Adrenal gland (tissue), 9 donors: ENCODE measurements at regions not wholly inside any gene's neighbourhood (a gene's known extent, or its start where the extent isn't known, plus 50 kb on each side); places are given as distances from the start of the nearest gene placed in this dataset.
A peak's percentile ranks its signal among the peaks of the same experiment; 100 is the strongest.

Source experiments
- DNase-seq, 7 donors: peaks; one replicate each; pipeline ENCODE4 v3.0.0-alpha.2; 2019 to 2020
- H3K27ac ChIP-seq, 5 donors: fragments of 200-600 bp; sonication (generic) in 4 of 5; 1 replicate in 3 of 5; 2 replicates in 2 of 5; pipeline versions ENCODE4 v1.5.1 to v1.8.0; 2016 to 2020; ENCODE audit warnings: mild to moderate bottlenecking in 1 of 5
- H3K27me3 ChIP-seq: fragments of 200-600 bp; 2 replicates; pipeline ENCODE4 v1.8.0; 2021
- H3K36me3 ChIP-seq, 2 donors: fragments of 200-600 bp; replicated peaks in 1 of 2; 1 replicate in 1 of 2; 2 replicates in 1 of 2; pipeline versions ENCODE4 v1.5.1 to v1.8.0; 2018 to 2022
- H3K4me1 ChIP-seq, 2 donors: fragments of 200-600 bp; replicated peaks in 1 of 2; 1 replicate in 1 of 2; 2 replicates in 1 of 2; pipeline versions ENCODE4 v1.5.1 to v1.8.0; 2018 to 2021
- H3K4me3 ChIP-seq, 4 donors: fragments of 200-600 bp; sonication (generic) in 3 of 4; one replicate each; pipeline ENCODE4 v1.5.1; 2016 to 2018
- H3K9me3 ChIP-seq, 3 donors: fragments of 200-600 bp; sonication (generic) in 1 of 3; replicated peaks in 1 of 3; 1 replicate in 2 of 3; 2 replicates in 1 of 3; pipeline versions ENCODE4 v1.5.1 to v1.8.0; 2016 to 2021
- POLR2A ChIP-seq, 2 donors: fragments of 450-650 bp; IDR thresholded peaks; one replicate each; pipeline ENCODE4 v1.6.1; 2017; ENCODE audit warnings: antibody characterized with exemption in 2 of 2, mild to moderate bottlenecking in 2 of 2, moderate library complexity in 1 of 2
- WGBS, 4 donors: extraction: QIAGEN DNeasy Blood & Tissue Kit in 2 of 4; methylation state at CpG; one replicate each; pipeline versions ENCODE4 v1.1.5 to v1.1.7; 2013 to 2017; 5-methylcytosine and 5-hydroxymethylcytosine counted together
- intact Hi-C, 2 donors: fragments of 100-400 bp; cut with DNase I; formaldehyde crosslinking; loops; one replicate each; pipeline versions ENCODE4 v1.14.1 to v1.15.0; 2022 to 2023
- TF ChIP-seq, protein P1 (sequence below), 6 experiments: fragments of 450-650 bp in 4 of 6; fragments of 200-600 bp in 2 of 6; sonication (generic) in 1 of 6; IDR thresholded peaks; 1 replicate in 5 of 6; 2 replicates in 1 of 6; pipeline versions ENCODE4 v1.5.1 to v1.8.0; 2016 to 2021; ENCODE audit warnings: antibody characterized with exemption in 6 of 6, mild to moderate bottlenecking in 2 of 6, moderate library complexity in 1 of 6
- donor health status: healthy with polysubstance abuse.
- donor health status: Bipolar disorder and iron deficiency.
- donor health status: DM: yes; HTN: yes; CAD: no.
- donor health status: DM: no; HTN: no; CAD: no.
- donor health status: DM: no; HTN: no; CAD: no.

DNA sequence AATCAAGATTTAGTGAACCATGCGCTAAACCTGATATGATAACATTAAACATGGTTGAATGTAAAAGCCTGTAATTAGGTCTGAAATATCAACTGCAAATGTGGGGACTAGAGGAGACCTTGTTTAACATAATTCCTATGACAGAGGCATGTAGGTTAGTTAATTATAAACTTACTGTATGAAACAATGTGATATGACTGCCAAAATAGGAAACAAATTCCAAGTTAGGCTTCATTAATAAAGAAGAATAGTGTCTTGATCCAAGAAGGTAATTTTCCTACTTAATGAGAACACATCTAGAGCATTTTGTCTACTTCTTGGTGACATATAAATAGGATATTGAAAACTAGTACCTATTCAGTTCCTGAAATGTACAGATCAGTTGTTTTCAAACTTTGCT lies 136.2 kb upstream of the TARS1 start:
- H3K4me3 ChIP-seq = no peak overlapping the region
- peaks cover 0 to 28% of the 10 kb centered on the region in 2 donors for H3K4me1 ChIP-seq
- H3K27ac ChIP-seq = no peak overlapping the region
- H3K9me3 ChIP-seq = no peaks in the 10 kb centered on the region
- TF ChIP-seq POLR2A (IDR thresholded peaks at IDR 0.05) = no peak
- TF ChIP-seq, protein P1, sequence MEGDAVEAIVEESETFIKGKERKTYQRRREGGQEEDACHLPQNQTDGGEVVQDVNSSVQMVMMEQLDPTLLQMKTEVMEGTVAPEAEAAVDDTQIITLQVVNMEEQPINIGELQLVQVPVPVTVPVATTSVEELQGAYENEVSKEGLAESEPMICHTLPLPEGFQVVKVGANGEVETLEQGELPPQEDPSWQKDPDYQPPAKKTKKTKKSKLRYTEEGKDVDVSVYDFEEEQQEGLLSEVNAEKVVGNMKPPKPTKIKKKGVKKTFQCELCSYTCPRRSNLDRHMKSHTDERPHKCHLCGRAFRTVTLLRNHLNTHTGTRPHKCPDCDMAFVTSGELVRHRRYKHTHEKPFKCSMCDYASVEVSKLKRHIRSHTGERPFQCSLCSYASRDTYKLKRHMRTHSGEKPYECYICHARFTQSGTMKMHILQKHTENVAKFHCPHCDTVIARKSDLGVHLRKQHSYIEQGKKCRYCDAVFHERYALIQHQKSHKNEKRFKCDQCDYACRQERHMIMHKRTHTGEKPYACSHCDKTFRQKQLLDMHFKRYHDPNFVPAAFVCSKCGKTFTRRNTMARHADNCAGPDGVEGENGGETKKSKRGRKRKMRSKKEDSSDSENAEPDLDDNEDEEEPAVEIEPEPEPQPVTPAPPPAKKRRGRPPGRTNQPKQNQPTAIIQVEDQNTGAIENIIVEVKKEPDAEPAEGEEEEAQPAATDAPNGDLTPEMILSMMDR (IDR thresholded peaks at IDR 0.05) = no peak
- no peak for DNase-seq
- no peaks in the 10 kb centered on the region for H3K36me3 ChIP-seq
- WGBS, 4 donors = 95 to 100% (median 99%) methylated on average over 1 of the region's 1 CpG
- intact Hi-C loops = loop anchor here in 1 of 2 donors (5.0 kb wide), 2 partner anchors 452 to 597 kb away; no protein-coding TSS in a partner anchor
- no peaks in the 10 kb centered on the region for H3K27me3 ChIP-seq

DNA sequence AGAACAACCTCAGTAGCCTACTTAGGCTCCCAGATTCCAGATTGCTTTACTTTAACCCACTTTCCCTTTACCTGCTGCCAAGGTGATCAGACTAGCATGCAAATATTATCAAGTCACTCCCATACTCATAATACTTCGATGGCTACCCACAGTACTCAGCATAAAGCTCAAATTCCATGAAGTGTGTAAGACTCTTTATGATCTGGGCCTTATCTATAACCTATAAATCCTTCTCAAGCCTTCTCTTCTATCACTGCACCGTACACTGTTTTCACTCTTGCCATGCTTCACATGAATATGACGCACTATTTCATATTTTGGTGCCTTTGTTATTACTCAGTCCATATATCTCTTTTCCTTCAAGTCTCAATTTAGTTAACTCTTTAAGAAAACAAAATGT lies 135.2 kb upstream of the TARS1 start:
- no peak overlapping the region for H3K4me3 ChIP-seq
- H3K9me3 ChIP-seq = no peaks in the 10 kb centered on the region
- H3K4me1 ChIP-seq = peaks cover 0 to 19% of the 10 kb centered on the region in 2 donors
- no peaks in the 10 kb centered on the region for H3K27me3 ChIP-seq
- H3K36me3 ChIP-seq = no peaks in the 10 kb centered on the region
- no peak overlapping the region for H3K27ac ChIP-seq
- intact Hi-C loops = no loop called here
- no peak for DNase-seq
- no peak for TF ChIP-seq POLR2A (IDR thresholded peaks at IDR 0.05)
- TF ChIP-seq, protein P1 (IDR thresholded peaks at IDR 0.05) = no peak
- 93 to 98% (median 95%) methylated on average over 3 of the region's 3 CpGs for WGBS, 4 donors

DNA sequence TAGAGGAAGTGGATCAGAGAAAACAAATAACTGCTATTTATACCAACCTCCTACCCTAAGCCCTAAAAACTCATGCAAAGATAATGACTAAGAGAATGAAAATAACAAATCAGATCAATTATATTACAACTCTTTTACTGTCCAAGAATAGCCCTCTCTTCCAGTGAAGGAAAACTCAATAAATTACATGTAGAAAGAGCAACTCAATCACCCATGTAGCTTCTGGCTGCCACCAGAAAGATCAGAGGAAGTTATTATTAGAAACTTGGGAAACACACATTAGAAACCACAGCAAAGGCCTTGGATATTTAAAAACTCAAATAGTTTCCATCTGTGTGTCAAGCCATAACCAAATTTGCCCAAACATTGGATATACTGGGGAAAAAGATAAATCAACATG lies 134.0 kb upstream of the TARS1 start:
- Histone ChIP-seq H3K27ac (peak overlapping the region in 1 of 5 donors; percentile 43), H3K9me3 (no peaks in the 10 kb centered on the region), H3K4me1 (peaks cover 0 to 16% of the 10 kb centered on the region in 2 donors), H3K4me3 (no peak overlapping the region), H3K27me3 (no peaks in the 10 kb centered on the region), H3K36me3 (no peaks in the 10 kb centered on the region)
- DNase-seq = no peak
- intact Hi-C loops = no loop called here
- TF ChIP-seq, protein P1 (IDR thresholded peaks at IDR 0.05) = no peak
- TF ChIP-seq POLR2A (IDR thresholded peaks at IDR 0.05) = no peak

DNA sequence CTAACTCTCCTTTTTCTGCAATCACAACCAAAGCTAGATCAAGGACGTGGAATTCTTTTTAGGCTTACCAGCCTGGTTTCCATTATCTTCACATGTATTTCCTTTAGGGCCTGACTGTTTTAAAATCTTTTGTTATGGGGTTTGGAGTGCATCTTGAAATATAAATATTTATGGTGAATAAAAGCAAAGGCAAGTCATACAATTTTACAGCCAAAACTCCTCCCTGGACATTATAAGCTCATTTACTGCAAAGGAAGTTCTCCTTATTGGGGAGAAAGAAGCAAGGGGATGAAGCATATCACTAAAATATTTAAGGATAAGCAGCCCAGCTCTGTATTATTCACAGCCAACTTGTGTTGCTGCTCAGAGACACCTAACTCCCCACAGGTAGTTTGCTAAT lies 132.2 kb upstream of the TARS1 start:
- WGBS, 4 donors = 96 to 100% (median 97%) methylated on average over 1 of the region's 1 CpG
- Histone ChIP-seq H3K27ac (no peak overlapping the region), H3K36me3 (no peaks in the 10 kb centered on the region), H3K4me3 (no peak overlapping the region), H3K27me3 (no peaks in the 10 kb centered on the region), H3K9me3 (no peaks in the 10 kb centered on the region), H3K4me1 (peaks cover 0 to 16% of the 10 kb centered on the region in 2 donors)
- no peak for DNase-seq
- TF ChIP-seq POLR2A (IDR thresholded peaks at IDR 0.05) = no peak
- intact Hi-C loops = no loop called here

DNA sequence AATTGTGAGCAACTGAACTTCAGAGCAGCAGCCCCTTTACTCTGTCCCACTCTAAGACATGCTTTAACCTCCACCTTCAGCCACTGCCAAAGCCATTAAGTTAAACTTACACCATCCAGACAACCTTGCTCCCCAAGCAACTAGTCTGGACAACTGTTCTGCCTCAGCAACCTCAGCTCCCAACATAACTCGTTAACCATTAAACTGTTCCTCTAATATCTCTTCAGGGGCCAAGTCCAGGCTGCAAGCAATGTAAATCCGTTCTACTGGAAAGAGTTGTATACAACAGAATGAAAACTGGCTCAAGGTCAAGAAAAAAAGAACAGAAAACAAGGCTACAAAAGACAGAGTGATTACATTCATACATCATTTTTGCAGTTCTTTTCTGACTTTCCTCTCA lies 131.7 kb upstream of the TARS1 start:
- TF ChIP-seq, protein P1 (IDR thresholded peaks at IDR 0.05) = no peak
- H3K4me1 ChIP-seq = peaks cover 0 to 16% of the 10 kb centered on the region in 2 donors
- DNase-seq = no peak
- no peaks in the 10 kb centered on the region for H3K27me3 ChIP-seq
- no peaks in the 10 kb centered on the region for H3K9me3 ChIP-seq
- no peaks in the 10 kb centered on the region for H3K36me3 ChIP-seq
- H3K4me3 ChIP-seq = no peak overlapping the region
- H3K27ac ChIP-seq = no peak overlapping the region
- intact Hi-C loops = no loop called here
- WGBS, 4 donors = 50 to 68% (median 53%) methylated on average over 2 of the region's 2 CpGs
